A673 (cell line): ENCODE measurements at regions not wholly inside any gene's neighbourhood (a gene's known extent, or its start where the extent isn't known, plus 50 kb on each side); places are given as distances from the start of the nearest gene placed in this dataset.

ENCODE experiments used
- CTCF ChIP-seq: fragments of 300-800, 200-600 bp; sonication (generic); conservative IDR thresholded peaks from 2 replicates; pipeline ENCODE4 v1.5.1; 2017; ENCODE audit warnings: low read depth, mild to moderate bottlenecking, antibody characterized with exemption, low read length, moderate library complexity, mixed read lengths
- EZH2 ChIP-seq: fragments of 200-600 bp; sonication (generic); IDR thresholded peaks from 2 replicates; pipeline ENCODE4 v1.6.1; 2017; ENCODE audit warnings: borderline replicate concordance, low read depth, mild to moderate bottlenecking, mixed read lengths, antibody characterized with exemption, low read length; ENCODE audit not compliant: poor library complexity, severe bottlenecking

GRCh38 chr18:67875944-67876343 lies 359.4 kb upstream of the DSEL start:
- TF ChIP-seq CTCF (no peak), EZH2 (no peak)
